GM19043 (cell line): ENCODE measurements at regions not wholly inside any gene's neighbourhood (a gene's known extent, or its start where the extent isn't known, plus 50 kb on each side); places are given as distances from the start of the nearest gene placed in this dataset.
"Not testable (repeated sequence)": the region's sequence is repeated elsewhere in the genome, so short reads cannot be mapped to it uniquely, and the experiment has no call there.

Source experiments
- ATAC-seq: cut with Tn5 transposase; IDR thresholded peaks from one replicate; pipeline ENCODE4 v1.9.1; 2021; ENCODE audit warnings: low read depth; ENCODE audit not compliant: unreplicated experiment

DNA sequence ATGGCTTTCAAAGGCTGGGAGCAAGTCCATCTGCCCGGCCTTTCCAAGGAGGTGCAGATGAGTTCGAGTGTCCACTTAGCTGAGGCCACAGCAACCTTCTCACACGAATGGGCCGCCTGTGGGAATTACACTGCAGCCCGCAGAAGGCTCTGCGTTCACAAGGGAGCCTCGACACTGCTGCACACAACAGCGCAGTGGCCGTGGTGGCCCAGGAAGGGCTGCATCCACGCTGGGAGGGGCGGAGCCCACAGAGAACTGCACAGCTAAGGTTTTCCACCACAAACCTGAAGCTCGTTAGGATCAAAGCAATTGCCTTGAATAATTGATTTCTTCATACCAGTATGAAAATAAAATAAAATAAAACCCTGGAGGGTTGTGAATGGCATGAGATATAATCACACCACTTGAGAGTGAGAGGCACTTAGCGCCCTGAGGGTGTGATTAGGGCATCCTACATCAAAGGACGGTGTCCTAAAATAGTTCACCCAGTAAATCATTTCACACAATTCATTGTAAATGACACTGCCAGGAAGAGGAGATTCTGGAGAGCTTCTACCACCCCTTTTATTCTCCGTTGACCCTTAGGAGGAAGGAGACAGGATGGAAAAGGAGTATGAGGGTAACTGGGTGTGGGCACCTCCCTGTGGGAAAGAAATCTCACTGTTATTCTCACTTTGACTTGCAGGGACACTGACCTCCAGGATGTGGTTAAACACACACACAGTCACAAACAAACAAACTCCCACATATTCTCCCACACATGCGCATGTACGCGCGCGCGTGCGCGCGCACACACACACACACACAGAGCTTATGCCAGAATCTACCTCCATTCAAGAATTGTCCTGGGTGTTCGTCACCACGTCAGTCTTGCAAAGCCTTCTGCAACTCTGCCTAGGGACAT, 256.6 kb upstream of the ID2 start:
- no peak for ATAC-seq

DNA sequence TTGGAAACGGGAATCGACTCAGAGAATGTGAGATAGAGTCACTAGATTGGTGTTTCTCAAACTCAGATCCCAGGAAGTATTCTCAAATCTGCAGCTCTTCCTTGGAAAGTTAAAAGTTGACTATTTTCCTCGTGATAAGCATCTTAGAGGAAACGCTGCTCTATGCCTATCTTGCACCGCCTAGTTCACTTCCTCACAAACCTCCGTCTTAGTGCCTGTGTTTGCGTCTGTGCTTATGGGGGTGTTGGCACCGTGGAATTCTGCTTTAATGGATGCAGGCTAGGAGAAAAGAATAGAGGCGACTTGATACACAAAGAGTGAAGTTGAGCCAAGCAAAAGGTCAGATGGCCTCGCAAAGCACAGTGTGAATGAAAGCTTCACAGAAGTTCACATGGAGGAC, 255.3 kb upstream of the ID2 start:
- ATAC-seq, result no peak

DNA sequence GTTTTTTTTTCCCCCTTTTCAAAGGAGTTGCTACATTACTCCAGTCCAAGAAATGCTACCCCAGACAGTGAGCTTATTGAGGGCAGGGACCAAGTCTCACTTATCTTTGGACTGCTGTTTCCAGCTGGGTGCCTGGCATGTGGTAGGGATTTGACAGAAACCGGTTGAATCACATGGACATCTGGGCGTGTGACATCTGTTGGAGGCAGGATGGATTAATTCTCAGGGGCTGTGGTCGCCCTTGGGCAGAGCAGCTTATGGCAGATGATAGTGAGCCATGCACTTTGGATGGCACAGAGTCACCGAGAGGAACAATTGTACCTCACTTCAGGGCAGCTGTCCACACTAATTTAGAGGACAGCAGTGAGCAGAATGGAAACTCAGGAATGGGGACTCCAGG, 254.6 kb upstream of the ID2 start:
- ATAC-seq, result no peak

DNA sequence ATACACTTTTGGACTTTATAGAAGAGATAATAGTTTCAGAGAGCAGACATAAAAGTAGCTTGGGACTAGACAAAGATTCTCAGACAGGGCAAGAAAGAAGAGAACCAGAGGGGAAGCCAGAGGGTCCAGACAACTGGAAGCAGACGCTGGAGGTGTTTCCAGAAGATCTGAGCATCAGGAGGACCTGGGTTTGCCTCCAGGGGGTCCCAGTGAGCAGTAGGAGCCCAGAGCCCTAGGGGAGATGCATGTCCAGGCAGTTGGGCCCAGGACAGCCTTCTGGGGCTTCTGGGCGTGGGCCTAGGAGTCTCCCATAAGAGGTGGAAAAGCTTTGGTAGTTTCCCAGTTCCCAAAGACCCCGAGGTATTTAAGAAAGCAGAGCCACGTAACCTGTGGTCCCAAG, 251.2 kb upstream of the ID2 start:
- no peak for ATAC-seq

DNA sequence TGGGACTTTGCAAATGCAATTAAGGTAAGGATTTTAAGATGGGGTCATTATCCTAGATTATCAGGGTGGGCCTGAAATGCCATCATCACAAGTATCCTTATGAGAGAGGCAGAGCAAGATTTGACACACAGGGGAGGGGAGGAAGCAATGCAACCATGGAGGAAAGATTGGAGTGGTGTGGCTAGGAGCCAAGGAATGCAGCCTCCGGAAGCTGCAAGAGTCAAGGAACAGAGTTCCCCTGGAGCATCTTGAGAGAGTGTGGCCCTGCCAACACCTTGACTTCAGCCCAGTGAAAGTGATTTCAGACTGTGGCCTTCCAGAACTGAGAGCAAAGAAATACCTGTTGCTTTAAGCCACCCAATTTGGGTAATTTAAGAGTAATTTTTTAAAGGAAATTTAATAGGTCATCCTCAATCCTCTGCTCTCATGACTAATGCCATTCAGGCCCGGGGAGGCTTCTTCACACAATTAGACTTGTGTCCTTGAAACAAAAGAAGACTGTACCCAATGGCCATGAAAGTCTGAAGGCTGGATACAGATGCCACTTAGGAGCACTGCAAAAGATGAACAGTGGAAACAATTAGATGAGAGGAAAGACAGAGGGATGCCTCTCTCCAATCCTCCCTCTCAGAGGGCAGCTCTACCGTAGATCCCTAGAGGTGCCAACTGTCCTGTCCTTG, 250.3 kb upstream of the ID2 start:
- no peak for ATAC-seq

DNA sequence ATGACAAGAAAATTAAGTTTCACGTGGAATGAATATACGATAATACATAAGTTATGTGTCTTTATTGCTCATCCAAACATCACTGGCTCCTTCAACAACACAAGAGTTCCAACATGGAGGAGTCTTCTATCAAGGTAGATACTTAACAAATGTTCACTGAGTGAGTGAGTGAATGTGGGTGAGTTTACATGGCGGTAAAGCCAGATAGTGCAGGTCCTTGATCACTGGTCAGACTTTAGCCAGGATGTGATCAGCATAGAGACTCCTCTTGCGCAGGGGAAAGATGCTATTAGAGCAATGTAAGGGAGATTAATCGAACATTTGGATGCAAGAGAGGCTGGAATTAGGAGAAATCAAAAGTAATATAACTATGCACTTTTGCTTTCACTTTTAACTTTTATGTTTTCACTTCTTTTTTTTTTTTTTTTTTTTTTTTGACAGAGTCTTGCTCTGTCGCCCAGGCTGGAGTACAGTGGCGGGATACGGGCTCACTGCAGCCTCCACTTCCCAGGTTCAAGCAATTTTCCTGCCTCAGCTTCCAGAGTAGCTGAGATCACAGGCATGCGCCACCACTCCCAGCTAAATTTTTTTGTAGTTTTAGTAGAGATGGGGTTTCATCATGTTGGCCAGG, 249.0 kb upstream of the ID2 start:
- ATAC-seq, result no peak

DNA sequence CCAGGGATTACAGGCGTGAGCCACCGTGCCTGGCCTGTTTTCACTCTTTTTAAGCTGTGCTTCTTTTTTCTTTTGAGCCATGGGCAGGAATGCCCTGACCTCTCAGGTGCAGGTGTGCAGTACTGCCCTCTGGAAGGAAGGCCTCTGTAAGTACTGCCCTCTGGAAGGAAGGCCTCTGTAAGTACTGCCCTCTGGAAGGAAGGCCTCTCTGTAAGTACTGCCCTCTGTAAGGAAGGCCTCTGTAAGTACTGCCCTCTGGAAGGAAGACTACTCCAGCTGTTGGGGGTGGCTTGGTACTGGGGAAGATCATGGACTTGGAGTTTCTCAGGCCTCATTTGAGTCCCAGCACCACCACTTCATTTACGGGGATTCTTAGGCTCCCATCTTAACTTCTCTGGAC, 248.5 kb upstream of the ID2 start:
- no peak for ATAC-seq

DNA sequence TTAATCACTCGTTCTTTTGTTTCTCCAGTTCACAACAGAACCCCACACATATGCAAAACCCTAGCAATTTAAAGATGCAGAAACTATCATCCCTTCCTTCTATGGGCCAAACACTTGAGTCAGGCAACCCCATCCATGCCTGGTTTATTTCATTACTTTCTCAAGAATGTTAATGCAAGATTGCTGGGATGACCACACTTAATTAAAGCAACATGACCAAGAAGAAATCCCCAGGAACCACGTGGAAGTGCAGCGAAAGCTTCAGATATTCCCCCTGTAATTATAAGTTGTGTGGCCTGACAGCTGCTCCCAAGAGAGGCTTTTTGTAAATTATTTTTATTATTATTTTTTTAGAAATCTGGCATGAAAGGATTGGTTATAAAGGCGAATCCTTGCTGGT, 246.2 kb upstream of the ID2 start:
- no peak for ATAC-seq

DNA sequence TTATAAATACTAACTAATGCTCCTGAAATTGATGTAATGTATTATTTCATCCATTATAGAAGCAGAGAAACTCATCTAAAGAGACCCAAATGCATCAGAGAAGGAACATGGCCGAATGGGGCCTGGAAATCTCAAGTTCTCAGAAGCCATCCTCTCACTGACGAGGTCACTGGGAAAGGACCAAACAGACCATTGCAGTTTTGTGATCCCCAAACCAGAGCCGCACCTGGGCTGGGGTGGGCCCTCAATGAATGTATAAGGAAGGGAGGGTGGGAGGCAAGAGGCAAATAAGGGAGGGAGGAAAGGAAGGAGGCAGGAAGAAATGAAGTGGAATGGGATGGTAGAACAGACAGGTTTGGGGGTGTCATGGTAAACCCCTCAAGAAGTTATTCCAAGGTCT, 245.3 kb upstream of the ID2 start:
- ATAC-seq, result no peak

DNA sequence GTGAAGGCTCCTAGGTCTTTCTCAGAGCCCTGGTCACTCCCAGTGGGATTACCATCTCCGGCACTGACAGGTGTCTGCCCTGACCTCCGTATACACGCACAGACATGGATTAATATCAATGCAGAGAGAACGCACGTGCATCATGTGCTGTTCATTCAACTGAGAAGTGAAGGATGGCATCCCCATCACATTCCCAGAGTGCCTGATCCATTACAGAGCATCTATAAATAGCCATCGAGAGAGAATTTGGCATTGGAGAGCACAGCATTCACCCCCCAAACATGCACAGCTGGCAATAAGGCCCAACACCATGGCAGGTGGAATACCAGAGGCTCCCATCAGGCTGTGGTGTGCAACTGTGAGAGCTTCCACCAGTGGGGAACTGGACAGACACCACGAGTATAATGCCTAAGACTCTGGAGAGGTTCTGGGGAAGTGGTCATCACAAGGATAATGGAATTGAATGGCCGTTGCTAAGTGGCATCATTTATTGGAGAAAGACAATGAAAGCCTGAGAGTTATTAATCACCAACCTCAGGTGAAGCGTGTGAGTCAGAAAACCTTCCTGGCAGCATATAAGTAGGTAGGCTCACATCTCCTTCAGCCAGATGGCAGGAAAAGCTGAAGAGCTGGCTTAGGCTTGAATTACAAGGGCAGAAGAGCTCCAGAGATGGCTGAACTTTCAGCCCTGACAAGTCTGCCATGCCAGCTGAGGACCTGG, 244.5 kb upstream of the ID2 start:
- ATAC-seq, result no peak

DNA sequence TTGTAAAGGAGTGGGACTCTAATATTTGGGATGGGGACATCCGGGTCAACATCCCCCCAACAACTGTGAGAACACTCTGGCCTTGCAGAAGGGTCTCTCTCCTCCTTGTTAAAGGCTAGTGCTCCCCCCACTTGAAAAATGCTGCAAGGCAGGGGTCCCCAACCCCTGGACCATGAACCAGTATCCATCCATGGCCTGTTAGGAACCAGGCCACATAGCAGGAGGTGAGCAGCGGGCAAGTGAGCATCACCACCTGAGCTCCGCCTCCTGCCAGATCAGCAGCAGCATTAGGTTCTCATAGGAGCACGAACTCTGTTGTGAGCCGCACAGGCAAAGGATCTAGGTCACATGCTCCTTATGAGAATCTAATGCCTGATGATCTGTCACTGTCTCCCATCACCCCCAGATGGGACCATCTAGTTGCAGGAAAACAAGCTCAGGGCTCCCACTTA, 243.9 kb upstream of the ID2 start:
- ATAC-seq, result no peak

DNA sequence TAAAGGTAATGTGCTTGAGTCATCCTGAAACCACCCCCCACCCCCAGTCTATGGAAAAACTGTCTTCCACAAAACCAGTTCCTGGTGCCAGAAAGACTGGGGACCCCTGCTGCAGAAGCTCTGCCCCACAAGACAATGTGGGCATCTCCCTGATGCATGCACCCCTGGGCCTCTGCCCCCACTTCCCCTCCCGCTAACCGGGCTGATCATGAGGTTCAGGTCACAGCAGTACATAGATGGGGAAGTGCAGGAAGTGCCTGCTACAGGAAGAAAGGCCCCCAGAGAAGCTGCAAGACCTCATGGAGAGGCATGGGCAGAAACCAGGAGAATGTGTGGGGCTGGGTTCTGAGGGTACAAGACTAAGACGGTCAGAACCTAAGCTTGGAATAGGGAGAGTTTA, 243.4 kb upstream of the ID2 start:
- no peak for ATAC-seq

DNA sequence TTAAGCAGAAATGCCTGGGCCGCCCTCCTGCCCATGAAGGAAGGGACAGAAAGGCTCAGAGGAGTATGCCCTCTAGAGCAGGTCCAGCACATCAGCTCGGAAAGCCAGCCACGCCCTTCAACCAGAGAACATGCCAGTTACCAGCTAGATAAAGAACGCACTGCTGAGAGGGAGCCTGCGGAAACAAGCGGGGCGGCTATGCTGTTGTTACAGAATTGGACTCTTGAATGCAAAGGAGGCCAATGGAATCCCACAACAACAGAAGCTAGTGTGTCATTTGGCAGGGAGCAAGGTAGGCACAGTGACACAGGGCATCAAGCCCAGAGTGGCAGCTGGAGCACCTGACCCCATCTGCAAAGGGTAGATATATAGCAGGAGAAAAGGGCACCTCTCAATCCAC, 242.9 kb upstream of the ID2 start:
- ATAC-seq, result no peak

DNA sequence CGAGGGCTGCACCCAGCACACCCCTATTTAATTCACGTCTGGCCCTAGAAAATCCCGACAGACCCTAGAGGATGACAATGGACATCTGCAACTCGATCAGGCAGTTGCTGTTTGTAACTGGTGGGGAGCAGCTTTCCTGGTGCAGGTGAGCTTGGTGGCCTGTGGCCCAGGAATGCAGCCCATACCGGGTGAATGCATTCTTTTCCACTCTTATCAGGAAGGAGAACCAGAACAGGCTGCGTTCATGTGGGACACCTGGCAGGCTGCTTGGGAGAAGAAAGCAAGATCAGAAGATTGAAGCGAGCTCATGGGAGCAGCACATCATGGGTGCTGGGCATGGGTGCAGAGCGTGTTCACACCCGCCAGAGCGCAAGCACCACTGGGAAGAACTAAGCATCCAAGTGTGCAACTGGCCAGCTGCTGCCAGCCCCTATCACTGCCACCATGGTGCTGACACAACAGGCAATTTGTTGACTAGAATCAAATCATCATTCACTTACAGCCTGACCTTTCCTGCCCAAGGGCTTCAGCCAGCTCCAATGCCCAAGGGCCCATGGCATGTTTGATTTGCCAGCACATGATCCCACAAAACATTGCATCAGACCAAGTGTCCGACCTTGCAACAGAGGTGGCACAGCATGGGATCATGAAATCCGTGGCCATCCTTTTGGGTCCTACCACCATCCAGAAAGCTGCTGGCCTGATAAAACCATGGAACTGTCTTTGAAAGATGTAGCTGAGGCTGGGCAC, 241.7 kb upstream of the ID2 start:
- ATAC-seq, result no peak

DNA sequence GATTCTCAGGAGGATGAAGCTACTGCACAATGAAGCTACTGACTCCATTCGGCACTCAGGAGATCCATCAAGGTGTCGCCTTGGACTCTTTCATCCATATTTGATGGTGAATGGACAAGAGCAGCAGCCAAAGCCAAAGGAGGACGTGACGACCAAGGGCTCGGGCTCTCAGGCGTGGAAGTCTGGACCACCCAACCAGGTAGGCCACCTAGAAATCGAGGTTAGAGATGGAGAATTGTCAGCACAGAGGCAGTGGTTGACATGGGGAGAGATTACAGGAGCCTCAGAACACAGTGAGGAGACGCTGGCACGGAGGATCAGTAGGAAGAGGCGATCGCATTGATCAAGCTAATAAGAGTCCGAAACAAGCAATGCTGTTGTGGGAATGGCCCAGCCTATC, 240.5 kb upstream of the ID2 start:
- no peak for ATAC-seq

DNA sequence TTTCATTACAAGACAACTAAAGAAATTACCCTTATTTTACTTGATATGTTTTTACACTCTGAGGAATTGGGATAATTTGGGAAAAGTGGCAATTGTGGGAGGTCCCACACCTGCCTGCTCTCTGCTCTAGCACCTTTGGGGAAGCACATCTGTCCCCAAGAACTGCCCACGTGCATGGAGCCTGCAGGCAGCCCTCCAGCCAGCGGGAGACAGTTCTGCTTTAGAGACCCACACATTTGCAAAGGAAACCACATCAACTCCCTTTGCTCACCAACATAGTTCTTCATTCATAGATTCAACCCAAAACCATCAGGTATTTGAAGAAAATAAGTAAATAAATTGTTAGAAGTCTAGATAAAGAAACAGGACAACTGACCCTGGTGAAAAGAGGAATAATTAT, 239.9 kb upstream of the ID2 start:
- peak; percentile 47 for ATAC-seq

DNA sequence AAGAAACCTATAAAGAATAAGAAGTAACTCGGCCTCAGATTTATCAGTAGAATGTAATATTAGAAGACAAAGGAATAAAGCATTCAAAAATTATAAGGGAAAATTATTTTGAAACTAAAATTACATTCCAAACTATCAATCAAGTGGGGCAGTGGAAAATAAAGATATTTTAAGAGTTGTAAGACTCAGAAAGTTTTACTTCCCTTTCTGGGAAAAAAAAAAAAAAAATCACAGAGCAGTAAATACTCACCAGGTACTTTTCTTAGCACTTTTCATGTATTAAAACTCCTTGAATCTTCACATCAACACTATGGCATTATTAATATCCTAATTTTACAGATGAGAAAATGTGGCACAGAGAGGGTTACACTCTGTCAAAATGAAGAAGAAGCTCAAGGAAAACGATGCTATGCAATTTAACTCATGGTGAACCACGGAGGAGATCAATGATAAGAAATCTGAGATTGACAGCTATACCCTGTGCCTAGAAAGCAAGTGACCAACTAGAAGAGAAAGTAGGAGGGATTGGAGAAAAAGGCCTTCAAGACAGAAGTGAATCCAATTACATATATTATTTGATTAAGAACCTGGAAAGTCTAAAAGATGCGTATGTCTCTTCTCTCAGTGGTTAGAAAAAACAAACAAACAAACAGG, 238.9 kb upstream of the ID2 start:
- no peak for ATAC-seq

DNA sequence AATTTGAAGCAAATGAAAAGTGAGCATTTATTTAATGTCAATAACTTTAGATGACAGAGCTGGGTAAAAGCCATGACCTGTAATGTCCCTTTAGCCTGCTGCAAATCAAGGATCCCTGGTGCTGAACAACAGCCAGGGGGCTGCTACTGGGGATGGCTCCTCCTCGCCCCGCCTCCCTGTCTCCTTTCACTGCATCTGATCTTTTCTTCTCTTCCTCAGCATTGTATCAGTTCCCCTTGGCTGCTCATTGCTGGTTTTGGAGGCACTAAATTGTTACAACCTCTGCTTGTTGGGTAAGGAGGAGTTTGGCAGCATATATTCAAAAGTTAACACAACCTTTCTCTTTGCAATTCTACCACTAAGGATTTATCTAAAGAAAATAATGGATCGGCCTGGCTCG, 236.3 kb upstream of the ID2 start:
- no peak for ATAC-seq

DNA sequence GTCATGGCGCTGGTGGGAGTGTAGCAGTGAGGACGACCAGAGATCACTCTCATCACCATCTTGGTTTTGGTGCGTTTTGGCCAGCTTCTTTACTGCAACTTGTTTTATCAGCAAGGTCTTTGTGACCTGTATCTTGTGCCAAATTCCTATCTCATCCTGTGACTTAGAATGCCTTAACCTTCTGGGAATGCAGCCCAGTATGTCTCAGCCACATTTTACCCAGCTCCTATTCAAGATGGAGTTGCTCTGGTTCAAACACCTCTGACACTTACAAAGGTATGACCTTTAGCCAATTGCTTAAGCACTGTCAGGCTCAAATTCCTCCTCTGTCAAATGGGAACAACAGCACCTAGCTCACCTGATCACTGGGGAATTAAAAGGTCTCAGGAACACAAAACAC, 235.1 kb upstream of the ID2 start:
- ATAC-seq, result not testable (repeated sequence)
